Muscle layer of duodenum (tissue), 2 donors: ENCODE measurements at regions not wholly inside any gene's neighbourhood (a gene's known extent, or its start where the extent isn't known, plus 50 kb on each side); places are given as distances from the start of the nearest gene placed in this dataset.

ENCODE experiments used
- H3K27ac ChIP-seq: one replicate; pipeline ENCODE4 v1.7.0; 2013; ENCODE audit warnings: mild to moderate bottlenecking, low read length
- H3K27me3 ChIP-seq: one replicate; pipeline ENCODE4 v1.7.0; 2013; ENCODE audit warnings: low read depth, mild to moderate bottlenecking, control low read depth, low read length
- H3K36me3 ChIP-seq, 2 donors: one replicate each; pipeline ENCODE4 v1.7.0; 2013; ENCODE audit warnings: low read length in 2 of 2, control low read depth in 1 of 2, mild to moderate bottlenecking in 1 of 2; ENCODE audit not compliant: insufficient read depth in 2 of 2, control insufficient read depth in 1 of 2
- H3K4me1 ChIP-seq, 2 donors: one replicate each; pipeline ENCODE4 v1.7.0; 2013; ENCODE audit warnings: low read length in 2 of 2, mild to moderate bottlenecking in 2 of 2, control low read depth in 1 of 2, moderate library complexity in 1 of 2; ENCODE audit not compliant: insufficient read depth in 2 of 2, control insufficient read depth in 1 of 2
- H3K4me3 ChIP-seq, 2 donors: one replicate each; pipeline ENCODE4 v1.7.0; 2013; ENCODE audit warnings: low read length in 2 of 2, low read depth in 1 of 2, mild to moderate bottlenecking in 1 of 2
- H3K9me3 ChIP-seq, 2 donors: one replicate each; pipeline ENCODE4 v1.7.0; 2013; ENCODE audit warnings: low read length in 2 of 2, control low read depth in 1 of 2, mild to moderate bottlenecking in 1 of 2; ENCODE audit not compliant: control insufficient read depth in 1 of 2
- donor health status: healthy.

DNA sequence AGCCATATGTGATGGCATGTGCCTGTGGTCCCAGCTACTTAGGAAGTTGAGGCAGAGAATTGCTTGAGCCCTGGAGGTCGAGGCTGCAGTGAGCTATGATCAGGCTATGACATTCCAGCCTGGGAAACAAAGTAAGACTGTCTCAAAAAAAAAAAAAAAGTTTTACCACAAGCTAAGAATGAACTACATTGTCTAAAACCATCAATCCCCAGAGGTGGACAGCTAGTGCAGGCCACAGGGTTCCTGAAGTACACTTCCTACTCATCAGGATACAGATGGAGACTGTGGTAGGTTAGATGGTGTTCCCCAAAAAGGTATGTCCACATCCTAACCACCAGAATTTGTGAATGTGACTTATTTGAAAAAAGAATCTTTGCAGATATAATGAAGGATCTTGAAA lies 63.5 kb upstream of the DOCK9 start:
- Histone ChIP-seq H3K9me3 (no peaks in the 10 kb centered on the region), H3K27me3 (no peaks in the 10 kb centered on the region), H3K4me3 (no peak overlapping the region), H3K4me1 (peaks cover 4 to 32% of the 10 kb centered on the region in 2 donors), H3K36me3 (no peaks in the 10 kb centered on the region), H3K27ac (no peak overlapping the region)

DNA sequence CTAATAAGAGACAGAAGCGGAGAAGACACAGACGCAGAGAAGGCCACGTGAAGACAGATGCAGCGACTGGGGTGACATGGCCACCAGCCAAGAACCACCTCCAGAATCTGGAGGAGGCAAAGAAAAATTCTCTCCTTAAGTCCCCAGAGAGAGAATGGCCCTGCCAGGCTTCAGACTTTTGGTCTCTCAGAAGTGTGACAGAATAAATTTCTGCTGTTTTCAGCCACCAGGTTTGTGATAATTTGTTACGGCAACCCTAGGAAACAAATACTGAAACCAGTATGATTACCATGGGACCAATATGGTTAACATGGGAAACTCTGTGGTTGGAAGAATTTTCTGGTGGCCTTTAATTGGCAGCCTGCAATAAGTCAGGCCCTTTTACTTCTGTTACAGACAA lies 63.9 kb upstream of the DOCK9 start:
- H3K36me3 ChIP-seq: no peaks in the 10 kb centered on the region
- H3K4me3 ChIP-seq: no peak overlapping the region
- H3K27ac ChIP-seq: no peak overlapping the region
- peaks cover 9 to 36% of the 10 kb centered on the region in 2 donors for H3K4me1 ChIP-seq
- H3K9me3 ChIP-seq: no peaks in the 10 kb centered on the region
- H3K27me3 ChIP-seq: no peaks in the 10 kb centered on the region

- Histone ChIP-seq H3K36me3 (no peaks in the 10 kb centered on the region), H3K9me3 (no peaks in the 10 kb centered on the region), H3K27me3 (no peaks in the 10 kb centered on the region), H3K4me1 (peaks cover 9 to 38% of the 10 kb centered on the region in 2 donors), H3K27ac (no peak overlapping the region), H3K4me3 (no peak overlapping the region)
Observed at GRCh38 chr13:99042521-99043250, 64.8 kb upstream of the DOCK9 start.

GRCh38 chr13:99043831-99044231 lies 66.0 kb upstream of the DOCK9 start:
- H3K9me3 ChIP-seq: no peaks in the 10 kb centered on the region
- no peaks in the 10 kb centered on the region for H3K36me3 ChIP-seq
- no peak overlapping the region for H3K4me3 ChIP-seq
- H3K4me1 ChIP-seq: peaks cover 9 to 38% of the 10 kb centered on the region in 2 donors
- H3K27me3 ChIP-seq: no peaks in the 10 kb centered on the region
- H3K27ac ChIP-seq: no peak overlapping the region

- H3K4me3 ChIP-seq: no peak overlapping the region
- H3K36me3 ChIP-seq: no peaks in the 10 kb centered on the region
- H3K4me1 ChIP-seq: peaks cover 9 to 47% of the 10 kb centered on the region in 2 donors
- H3K27ac ChIP-seq: no peak overlapping the region
- no peaks in the 10 kb centered on the region for H3K9me3 ChIP-seq
- H3K27me3 ChIP-seq: no peaks in the 10 kb centered on the region
Observed at GRCh38 chr13:99044764-99045163, 66.9 kb upstream of the DOCK9 start.

DNA sequence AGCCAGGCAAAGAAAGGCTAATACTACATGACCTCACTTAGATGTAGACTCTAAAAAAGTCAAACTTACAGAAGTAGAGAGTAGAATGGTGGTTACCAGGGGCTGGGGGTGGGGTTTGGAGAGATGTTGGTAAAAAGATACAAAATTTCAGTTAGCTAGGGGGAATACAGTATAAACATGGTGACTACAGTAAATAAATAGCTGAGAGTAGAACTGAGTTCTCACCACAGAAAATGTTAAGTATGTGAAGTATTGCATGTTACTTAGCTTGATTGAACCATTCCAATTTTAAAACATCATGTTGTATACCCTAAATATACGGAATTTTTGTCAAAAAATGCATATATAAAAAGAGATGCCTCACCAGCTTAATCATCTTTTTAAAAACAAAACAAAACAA lies 67.5 kb upstream of the DOCK9 start:
- Histone ChIP-seq H3K4me1 (peaks cover 9 to 47% of the 10 kb centered on the region in 2 donors), H3K4me3 (no peak overlapping the region), H3K9me3 (no peaks in the 10 kb centered on the region), H3K27ac (no peak overlapping the region), H3K27me3 (no peaks in the 10 kb centered on the region), H3K36me3 (no peaks in the 10 kb centered on the region)

DNA sequence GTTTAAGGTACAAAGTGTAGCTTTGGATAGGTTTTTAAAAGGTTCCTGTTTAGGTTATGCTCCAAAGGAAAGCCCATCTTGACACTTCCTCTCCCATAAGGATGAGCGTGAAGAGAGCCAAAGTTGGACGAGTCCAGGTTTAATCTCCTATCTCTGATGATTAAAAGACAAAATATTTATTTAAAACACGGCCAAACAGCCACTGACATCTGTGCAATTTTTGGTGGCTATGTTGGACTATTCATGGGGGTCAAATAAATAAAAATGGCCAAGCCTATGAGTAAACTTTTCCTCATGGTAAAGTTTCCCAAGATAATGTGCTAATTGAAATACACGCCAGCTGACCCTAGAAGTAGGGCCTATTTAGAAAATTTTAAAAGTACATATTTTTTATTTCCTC lies 69.0 kb upstream of the DOCK9 start:
- Histone ChIP-seq H3K36me3 (no peaks in the 10 kb centered on the region), H3K4me3 (no peak overlapping the region), H3K27me3 (no peaks in the 10 kb centered on the region), H3K27ac (peak overlapping the region; percentile 33), H3K9me3 (no peaks in the 10 kb centered on the region), H3K4me1 (peaks cover 9 to 60% of the 10 kb centered on the region in 2 donors)

DNA sequence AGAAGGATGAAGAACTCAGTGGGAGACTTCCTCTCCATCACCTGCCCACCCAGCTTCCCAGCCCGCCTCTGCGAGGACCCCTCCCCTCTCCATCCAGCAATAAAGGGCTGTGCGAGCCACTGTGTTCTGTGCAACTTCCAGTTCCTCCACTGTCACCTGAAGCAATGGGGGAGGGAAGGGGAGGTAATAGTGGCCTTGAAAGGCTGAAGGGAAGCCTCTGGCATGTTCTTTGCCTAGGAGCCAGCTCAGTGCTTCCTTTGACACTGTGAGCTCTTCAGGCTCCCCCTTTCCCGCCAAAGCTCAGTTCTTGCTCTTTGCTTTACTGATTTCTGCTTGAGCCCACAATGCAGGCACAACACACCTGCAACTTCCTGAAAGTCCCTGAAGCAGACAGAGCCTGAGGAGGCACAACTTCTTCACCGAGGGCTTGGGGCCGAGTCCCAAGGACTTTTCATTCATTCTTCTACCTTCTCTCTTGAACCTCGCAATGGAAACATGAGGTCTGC lies 73.2 kb upstream of the DOCK9 start:
- H3K4me1 ChIP-seq: peaks cover 11 to 57% of the 10 kb centered on the region in 2 donors
- H3K27ac ChIP-seq: no peak overlapping the region
- H3K27me3 ChIP-seq: no peaks in the 10 kb centered on the region
- no peak overlapping the region for H3K4me3 ChIP-seq
- H3K36me3 ChIP-seq: no peaks in the 10 kb centered on the region
- no peaks in the 10 kb centered on the region for H3K9me3 ChIP-seq

GRCh38 chr13:99051768-99052455 lies 74.0 kb upstream of the DOCK9 start:
- H3K4me1 ChIP-seq: peaks cover 9 to 57% of the 10 kb centered on the region in 2 donors
- no peak overlapping the region for H3K27ac ChIP-seq
- no peaks in the 10 kb centered on the region for H3K9me3 ChIP-seq
- H3K27me3 ChIP-seq: no peaks in the 10 kb centered on the region
- no peak overlapping the region for H3K4me3 ChIP-seq
- H3K36me3 ChIP-seq: no peaks in the 10 kb centered on the region

- no peaks in the 10 kb centered on the region for H3K27me3 ChIP-seq
- no peak overlapping the region for H3K27ac ChIP-seq
- no peaks in the 10 kb centered on the region for H3K36me3 ChIP-seq
- H3K9me3 ChIP-seq: no peaks in the 10 kb centered on the region
- no peak overlapping the region for H3K4me3 ChIP-seq
- H3K4me1 ChIP-seq: peaks cover 13 to 76% of the 10 kb centered on the region in 2 donors
Observed at GRCh38 chr13:99053636-99054233, 75.9 kb upstream of the DOCK9 start.

DNA sequence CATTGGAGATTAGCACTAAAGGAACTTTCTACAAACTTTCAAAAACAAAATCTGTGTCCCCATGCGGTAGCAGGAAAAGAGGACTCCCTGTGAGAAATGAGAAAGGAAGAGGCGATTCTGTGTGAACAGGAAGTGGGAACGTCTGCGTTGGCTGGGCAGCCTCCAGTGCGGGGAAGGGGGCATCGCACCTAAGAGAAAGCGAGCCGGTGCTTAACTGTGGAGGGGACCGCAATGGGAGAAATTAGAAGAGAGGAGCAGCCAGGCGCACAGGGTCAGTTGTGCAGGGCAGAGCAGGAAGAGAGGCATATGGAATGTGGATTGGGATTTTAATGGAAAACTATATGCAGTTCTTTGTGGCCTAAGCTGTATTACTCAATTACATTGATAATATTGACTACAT lies 77.4 kb upstream of the DOCK9 start:
- H3K27me3 ChIP-seq: no peaks in the 10 kb centered on the region
- H3K4me3 ChIP-seq: no peak overlapping the region
- H3K27ac ChIP-seq: peak overlapping the region; percentile 40
- H3K36me3 ChIP-seq: no peaks in the 10 kb centered on the region
- H3K4me1 ChIP-seq: peaks cover 13 to 78% of the 10 kb centered on the region in 2 donors
- no peaks in the 10 kb centered on the region for H3K9me3 ChIP-seq
